SK-N-SH (cell line): ENCODE measurements at regions not wholly inside any gene's neighbourhood (a gene's known extent, or its start where the extent isn't known, plus 50 kb on each side); places are given as distances from the start of the nearest gene placed in this dataset.

Source experiments
- CHD2 ChIP-seq: fragments of 150-350 bp; IDR thresholded peaks from 2 replicates; pipeline ENCODE4 v1.6.1; 2018; ENCODE audit warnings: low read length; ENCODE audit not compliant: partially characterized antibody
- MAX ChIP-seq: IDR thresholded peaks from 2 replicates; pipeline ENCODE4 v1.4.0; 2012; ENCODE audit warnings: low read depth
- RCOR1 ChIP-seq: fragments of 150-350 bp; IDR thresholded peaks from 2 replicates; pipeline ENCODE4 v1.6.1; 2017; ENCODE audit warnings: antibody characterized with exemption, low read length
- REST ChIP-seq: IDR thresholded peaks from 2 replicates; pipeline ENCODE4 v1.6.1; 2012; ENCODE audit warnings: mild to moderate bottlenecking, low read depth, low read length, moderate library complexity

- TF ChIP-seq MAX (no peak), CHD2 (no peak), REST (no peak), RCOR1 (no peak)
These were observed 97.8 kb upstream of the MPP7 start for GRCh38 chr10:28400681-28401080.
